PFSK-1 (cell line): ENCODE measurements at regions not wholly inside any gene's neighbourhood (a gene's known extent, or its start where the extent isn't known, plus 50 kb on each side); places are given as distances from the start of the nearest gene placed in this dataset.

ENCODE experiments used
- POLR2AphosphoS5 ChIP-seq: IDR thresholded peaks from 2 replicates; pipeline ENCODE4 v1.6.1; 2012; ENCODE audit warnings: low read depth, mild to moderate bottlenecking, control low read depth, low read length, moderate library complexity
- REST ChIP-seq, 2 experiments: IDR thresholded peaks; 2 replicates each; pipeline versions ENCODE4 v1.6.1 to v1.8.0; 2011 to 2012; ENCODE audit warnings: low read depth in 2 of 2, low read length in 2 of 2, control low read depth in 1 of 2, inconsistent platforms in 1 of 2, mild to moderate bottlenecking in 1 of 2, moderate library complexity in 1 of 2; ENCODE audit not compliant: insufficient read depth in 1 of 2
- SIN3A ChIP-seq: IDR thresholded peaks from 2 replicates; pipeline ENCODE4 v1.6.1; 2012; ENCODE audit warnings: mild to moderate bottlenecking, low read length, moderate library complexity, borderline replicate concordance; ENCODE audit not compliant: insufficient read depth
- TAF1 ChIP-seq: IDR thresholded peaks from 2 replicates; pipeline ENCODE4 v1.6.1; 2012; ENCODE audit warnings: low read length, control low read depth, borderline replicate concordance; ENCODE audit not compliant: insufficient read depth

GRCh38 chr4:126230269-126230668, 915.5 kb downstream of the FAT4 start:
- TF ChIP-seq REST (IDR thresholded peaks at IDR 0.05; ENCODE audit: insufficient read depth in 1 of 2, low read depth in 2 of 2, low read length in 2 of 2), result no peak
- TF ChIP-seq TAF1, result no peak
- no peak for TF ChIP-seq POLR2AphosphoS5
- TF ChIP-seq SIN3A, result no peak
